ENCODE measurements at regions not wholly inside any gene's neighbourhood (a gene's known extent, or its start where the extent isn't known, plus 50 kb on each side); places are given as distances from the start of the nearest gene placed in this dataset.

- TF ChIP-seq REST (IDR thresholded peaks at IDR 0.05; ENCODE audit: low read depth) (no peak), EGR1 (IDR thresholded peaks at IDR 0.05) (no peak), MAX (IDR thresholded peaks at IDR 0.05) (no peak), USF1 (IDR thresholded peaks at IDR 0.05) (no peak), CREB1 (IDR thresholded peaks at IDR 0.05; ENCODE audit: low read depth) (no peak), NFIC (IDR thresholded peaks at IDR 0.05) (no peak), TAF1 (IDR thresholded peaks at IDR 0.05; ENCODE audit: low read depth) (no peak), FOXM1 (IDR thresholded peaks at IDR 0.05; ENCODE audit: borderline replicate concordance, low read depth) (no peak), YY1 (IDR thresholded peaks at IDR 0.05; ENCODE audit: low read depth) (no peak), RAD21 (IDR thresholded peaks at IDR 0.05; ENCODE audit: low read depth) (no peak)
Observed at GRCh38 chr3:63090656-63091055, 187.5 kb upstream of the SYNPR start.
